Esophagus muscularis mucosa (tissue), 4 donors: ENCODE measurements at regions not wholly inside any gene's neighbourhood (a gene's known extent, or its start where the extent isn't known, plus 50 kb on each side); places are given as distances from the start of the nearest gene placed in this dataset.

Experiments used
- EP300 ChIP-seq: sonication (generic); formaldehyde crosslinking; IDR thresholded peaks from one replicate; pipeline ENCODE4 v1.6.1; 2017; ENCODE audit warnings: antibody characterized with exemption
- POLR2A ChIP-seq: fragments of 450-650 bp; IDR thresholded peaks from one replicate; pipeline ENCODE4 v1.6.1; 2017; ENCODE audit warnings: antibody characterized with exemption, moderate library complexity, mild to moderate bottlenecking, low read depth
- POLR2AphosphoS5 ChIP-seq, 2 donors: sonication (generic); formaldehyde crosslinking; IDR thresholded peaks; one replicate each; pipeline ENCODE4 v1.6.1; 2017; ENCODE audit warnings: antibody characterized with exemption in 2 of 2
- TF ChIP-seq, protein P1 (sequence below), 3 experiments: fragments of 200-600 bp in 2 of 3; fragments of 450-650 bp in 1 of 3; sonication (generic) in 2 of 3; IDR thresholded peaks; one replicate each; pipeline ENCODE4 v1.5.1; 2017 to 2019; ENCODE audit warnings: antibody characterized with exemption in 3 of 3, mild to moderate bottlenecking in 2 of 3, moderate library complexity in 1 of 3

DNA sequence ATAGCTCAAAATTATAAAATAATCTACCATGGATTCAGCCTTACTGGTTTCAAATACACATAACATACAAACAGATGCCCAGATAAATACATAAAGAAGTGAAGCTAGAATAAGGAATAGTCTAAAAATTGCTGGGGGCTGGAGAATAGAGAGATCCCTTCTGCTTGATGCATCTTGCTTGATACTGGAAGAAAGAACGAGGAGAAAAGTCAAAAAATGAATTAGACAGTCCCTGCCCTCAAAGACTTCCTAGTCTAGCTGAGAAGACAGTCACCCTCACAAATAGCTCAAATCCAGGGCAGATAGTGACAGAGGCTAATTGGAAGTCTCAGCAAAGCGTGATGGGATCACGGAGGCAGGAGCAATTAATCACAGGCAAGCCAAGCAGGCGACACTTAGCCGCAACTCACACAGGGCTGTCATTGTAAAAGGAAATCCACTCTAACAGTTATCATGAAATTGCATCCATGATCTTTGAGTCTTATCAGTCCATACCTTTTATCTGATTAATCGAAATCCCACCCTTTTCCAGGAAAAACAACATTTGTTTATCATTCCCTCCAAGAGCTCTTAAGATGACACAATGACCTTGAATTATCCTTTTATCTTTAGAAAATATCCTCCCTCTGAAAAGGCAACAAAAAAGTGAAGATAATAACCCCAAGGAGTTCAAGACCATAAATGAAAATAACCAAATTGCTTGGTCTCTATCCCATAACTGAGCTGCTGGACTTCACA is 59.7 kb upstream of the TIAM1 start:
- TF ChIP-seq, protein P1, sequence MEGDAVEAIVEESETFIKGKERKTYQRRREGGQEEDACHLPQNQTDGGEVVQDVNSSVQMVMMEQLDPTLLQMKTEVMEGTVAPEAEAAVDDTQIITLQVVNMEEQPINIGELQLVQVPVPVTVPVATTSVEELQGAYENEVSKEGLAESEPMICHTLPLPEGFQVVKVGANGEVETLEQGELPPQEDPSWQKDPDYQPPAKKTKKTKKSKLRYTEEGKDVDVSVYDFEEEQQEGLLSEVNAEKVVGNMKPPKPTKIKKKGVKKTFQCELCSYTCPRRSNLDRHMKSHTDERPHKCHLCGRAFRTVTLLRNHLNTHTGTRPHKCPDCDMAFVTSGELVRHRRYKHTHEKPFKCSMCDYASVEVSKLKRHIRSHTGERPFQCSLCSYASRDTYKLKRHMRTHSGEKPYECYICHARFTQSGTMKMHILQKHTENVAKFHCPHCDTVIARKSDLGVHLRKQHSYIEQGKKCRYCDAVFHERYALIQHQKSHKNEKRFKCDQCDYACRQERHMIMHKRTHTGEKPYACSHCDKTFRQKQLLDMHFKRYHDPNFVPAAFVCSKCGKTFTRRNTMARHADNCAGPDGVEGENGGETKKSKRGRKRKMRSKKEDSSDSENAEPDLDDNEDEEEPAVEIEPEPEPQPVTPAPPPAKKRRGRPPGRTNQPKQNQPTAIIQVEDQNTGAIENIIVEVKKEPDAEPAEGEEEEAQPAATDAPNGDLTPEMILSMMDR (IDR thresholded peaks at IDR 0.05): no peak
- TF ChIP-seq EP300: no peak
- no peak for TF ChIP-seq POLR2A
- TF ChIP-seq POLR2AphosphoS5 (IDR thresholded peaks at IDR 0.05): no peak
